ENCODE measurements at regions not wholly inside any gene's neighbourhood (a gene's known extent, or its start where the extent isn't known, plus 50 kb on each side); places are given as distances from the start of the nearest gene placed in this dataset.
A peak's percentile ranks its signal among the peaks of the same experiment; 100 is the strongest.

DNA sequence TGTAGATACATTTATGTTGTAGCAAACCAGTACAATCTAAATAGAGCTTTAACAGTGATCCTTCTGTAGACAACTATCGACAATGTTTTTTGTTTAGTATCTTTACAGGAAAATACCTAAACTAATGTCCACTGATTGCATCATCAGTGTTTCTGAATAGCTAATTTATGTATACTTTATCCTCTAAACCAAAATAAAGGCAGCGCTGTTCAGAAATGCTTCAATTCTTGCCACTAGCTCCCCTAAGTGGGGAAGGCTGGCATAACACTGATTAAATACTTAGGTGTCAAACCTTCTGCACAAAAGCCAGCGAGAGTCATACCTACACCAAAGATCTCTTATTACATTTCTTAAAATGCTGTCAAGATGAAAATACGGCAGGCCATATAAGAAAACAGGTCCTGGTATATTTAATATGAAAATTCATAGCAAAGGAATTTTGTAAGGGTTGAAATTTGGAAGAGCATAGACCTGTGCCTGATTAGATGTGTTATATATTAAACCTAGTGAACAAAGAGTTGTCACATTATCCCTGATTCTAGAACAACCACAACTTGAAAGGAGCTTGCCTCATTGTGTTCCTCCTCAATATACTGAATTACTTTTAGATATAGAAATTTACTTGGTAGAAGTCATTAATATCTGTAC lies 1693.4 kb upstream of the SLC39A10 start:
- peak; percentile 84 for ATAC-seq
- no TSS peak for BruUV-seq (replicated peaks)
- no peaks in the 10 kb centered on the region for H3K9me3 ChIP-seq (ENCODE audit: control insufficient read depth in 1 of 2, insufficient read depth in 1 of 2, low read depth in 1 of 2, low read length in 2 of 2)
- RAD21 ChIA-PET (ENCODE audit: low non-redundant PET in 1 of 2, low total read pairs in 2 of 2, uncharacterized antibody in 2 of 2, unreplicated experiment in 2 of 2) = no interaction called here
- H3K36me3 ChIP-seq (ENCODE audit: control insufficient read depth in 1 of 2, insufficient read depth in 2 of 2, low read length in 2 of 2) = no peaks in the 10 kb centered on the region
- H3K9me2 ChIP-seq (ENCODE audit: insufficient read depth) = no peaks in the 10 kb centered on the region
- peak; percentile 36 for DNase-seq (ENCODE audit: low read depth, low spot score)
- CTCF ChIA-PET = interaction anchor here (0.6 to 1.9 kb wide), 6 partner anchors 9 to 379 kb away, joined by 3 to 22 read pairs (median 4); no protein-coding TSS in a partner anchor
- no peaks in the 10 kb centered on the region for H3K27me3 ChIP-seq (ENCODE audit: insufficient read depth, low read length)
- H2AFZ ChIP-seq (ENCODE audit: low read depth, low read length, poor library complexity, severe bottlenecking) = no peak overlapping the region
- H4K20me1 ChIP-seq (ENCODE audit: insufficient read depth) = no peaks in the 10 kb centered on the region
- POLR2A ChIA-PET = no interaction called here
- TF ChIP-seq RAD21 (IDR thresholded peaks at IDR 0.05; ENCODE audit: low read depth) = peak; percentile 80
- no peak for TF ChIP-seq FOSL1 (IDR thresholded peaks at IDR 0.05; ENCODE audit: low read depth)
- no peak for TF ChIP-seq ZNF274 (IDR thresholded peaks at IDR 0.05; ENCODE audit: low read depth, low read length)
- TF ChIP-seq CBX3 (IDR thresholded peaks at IDR 0.05; ENCODE audit: low read depth) = no peak
- TF ChIP-seq EGR1 (IDR thresholded peaks at IDR 0.05; ENCODE audit: low read depth) = no peak
- TF ChIP-seq, protein P1, sequence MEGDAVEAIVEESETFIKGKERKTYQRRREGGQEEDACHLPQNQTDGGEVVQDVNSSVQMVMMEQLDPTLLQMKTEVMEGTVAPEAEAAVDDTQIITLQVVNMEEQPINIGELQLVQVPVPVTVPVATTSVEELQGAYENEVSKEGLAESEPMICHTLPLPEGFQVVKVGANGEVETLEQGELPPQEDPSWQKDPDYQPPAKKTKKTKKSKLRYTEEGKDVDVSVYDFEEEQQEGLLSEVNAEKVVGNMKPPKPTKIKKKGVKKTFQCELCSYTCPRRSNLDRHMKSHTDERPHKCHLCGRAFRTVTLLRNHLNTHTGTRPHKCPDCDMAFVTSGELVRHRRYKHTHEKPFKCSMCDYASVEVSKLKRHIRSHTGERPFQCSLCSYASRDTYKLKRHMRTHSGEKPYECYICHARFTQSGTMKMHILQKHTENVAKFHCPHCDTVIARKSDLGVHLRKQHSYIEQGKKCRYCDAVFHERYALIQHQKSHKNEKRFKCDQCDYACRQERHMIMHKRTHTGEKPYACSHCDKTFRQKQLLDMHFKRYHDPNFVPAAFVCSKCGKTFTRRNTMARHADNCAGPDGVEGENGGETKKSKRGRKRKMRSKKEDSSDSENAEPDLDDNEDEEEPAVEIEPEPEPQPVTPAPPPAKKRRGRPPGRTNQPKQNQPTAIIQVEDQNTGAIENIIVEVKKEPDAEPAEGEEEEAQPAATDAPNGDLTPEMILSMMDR (IDR thresholded peaks at IDR 0.05 in 2 of 3, conservative IDR thresholded peaks at IDR 0.05 in 1 of 3; ENCODE audit: borderline replicate concordance in 1 of 3, insufficient read depth in 1 of 3, low read depth in 2 of 3, low read length in 2 of 3) = peak; percentile 61 to 77 (median 67)
- no peak for TF ChIP-seq ZFX (IDR thresholded peaks at IDR 0.05)
- peak; percentile 39; the same call in 1 of the 2 replicates for TF ChIP-seq CEBPB (IDR thresholded peaks at IDR 0.05; ENCODE audit: low read depth)
- TF ChIP-seq, protein P2, sequence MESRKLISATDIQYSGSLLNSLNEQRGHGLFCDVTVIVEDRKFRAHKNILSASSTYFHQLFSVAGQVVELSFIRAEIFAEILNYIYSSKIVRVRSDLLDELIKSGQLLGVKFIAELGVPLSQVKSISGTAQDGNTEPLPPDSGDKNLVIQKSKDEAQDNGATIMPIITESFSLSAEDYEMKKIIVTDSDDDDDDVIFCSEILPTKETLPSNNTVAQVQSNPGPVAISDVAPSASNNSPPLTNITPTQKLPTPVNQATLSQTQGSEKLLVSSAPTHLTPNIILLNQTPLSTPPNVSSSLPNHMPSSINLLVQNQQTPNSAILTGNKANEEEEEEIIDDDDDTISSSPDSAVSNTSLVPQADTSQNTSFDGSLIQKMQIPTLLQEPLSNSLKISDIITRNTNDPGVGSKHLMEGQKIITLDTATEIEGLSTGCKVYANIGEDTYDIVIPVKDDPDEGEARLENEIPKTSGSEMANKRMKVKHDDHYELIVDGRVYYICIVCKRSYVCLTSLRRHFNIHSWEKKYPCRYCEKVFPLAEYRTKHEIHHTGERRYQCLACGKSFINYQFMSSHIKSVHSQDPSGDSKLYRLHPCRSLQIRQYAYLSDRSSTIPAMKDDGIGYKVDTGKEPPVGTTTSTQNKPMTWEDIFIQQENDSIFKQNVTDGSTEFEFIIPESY (IDR thresholded peaks at IDR 0.05; ENCODE audit: extremely low read depth, insufficient replicate concordance, low read length) = no peak
- TF ChIP-seq JUND (IDR thresholded peaks at IDR 0.05) = no peak
- TF ChIP-seq ELF1 (IDR thresholded peaks at IDR 0.05; ENCODE audit: borderline replicate concordance, low read depth) = no peak
- TF ChIP-seq EZH2phosphoT487 (IDR thresholded peaks at IDR 0.05; ENCODE audit: borderline replicate concordance) = no peak
- TF ChIP-seq POLR2A (IDR thresholded peaks at IDR 0.05; ENCODE audit: borderline replicate concordance, extremely low read depth, insufficient read depth, insufficient read length) = no peak
- TF ChIP-seq, protein P3, sequence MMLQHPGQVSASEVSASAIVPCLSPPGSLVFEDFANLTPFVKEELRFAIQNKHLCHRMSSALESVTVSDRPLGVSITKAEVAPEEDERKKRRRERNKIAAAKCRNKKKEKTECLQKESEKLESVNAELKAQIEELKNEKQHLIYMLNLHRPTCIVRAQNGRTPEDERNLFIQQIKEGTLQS (IDR thresholded peaks at IDR 0.05) = no peak
- TF ChIP-seq SP1 (IDR thresholded peaks at IDR 0.05; ENCODE audit: low read depth) = no peak
- no peak overlapping the region for H3K27ac ChIP-seq (ENCODE audit: low read depth, low read length)
- no peak overlapping the region for H3K4me2 ChIP-seq (ENCODE audit: low read length)
- H3K79me2 ChIP-seq (ENCODE audit: insufficient read depth, low read length) = no peaks in the 10 kb centered on the region
- intact Hi-C loops (cut with micrococcal nuclease) = loop anchor here (1.0 kb wide), 1 partner anchor 268 kb away; no protein-coding TSS in a partner anchor
- H3K4me1 ChIP-seq (ENCODE audit: control insufficient read depth in 1 of 2, insufficient read depth in 2 of 2, low read length in 2 of 2) = no peaks in the 10 kb centered on the region; a peak in 1 of 4 replicates
- H3K4me3 ChIP-seq (replicated peaks in 1 of 2; ENCODE audit: low read depth in 1 of 2, low read length in 2 of 2) = no peak overlapping the region
- H3K9ac ChIP-seq (ENCODE audit: low read length) = no peak overlapping the region

All from HCT116 (cell line).